DOHH2 (cell line): ENCODE measurements at regions not wholly inside any gene's neighbourhood (a gene's known extent, or its start where the extent isn't known, plus 50 kb on each side); places are given as distances from the start of the nearest gene placed in this dataset.

Source experiments
- CTCF ChIP-seq: fragments of 200-600 bp; sonication (generic); IDR thresholded peaks from one replicate; pipeline ENCODE4 v1.5.1; 2014; ENCODE audit warnings: antibody characterized with exemption, mild to moderate bottlenecking, low read depth, low read length; ENCODE audit not compliant: poor library complexity, severe bottlenecking
- EZH2phosphoT487 ChIP-seq: fragments of 200-600 bp; sonication (generic); IDR thresholded peaks from 2 replicates; pipeline ENCODE4 v1.6.1; 2017; ENCODE audit warnings: borderline replicate concordance, mild to moderate bottlenecking, antibody characterized with exemption, low read length, moderate library complexity, mixed read lengths

DNA sequence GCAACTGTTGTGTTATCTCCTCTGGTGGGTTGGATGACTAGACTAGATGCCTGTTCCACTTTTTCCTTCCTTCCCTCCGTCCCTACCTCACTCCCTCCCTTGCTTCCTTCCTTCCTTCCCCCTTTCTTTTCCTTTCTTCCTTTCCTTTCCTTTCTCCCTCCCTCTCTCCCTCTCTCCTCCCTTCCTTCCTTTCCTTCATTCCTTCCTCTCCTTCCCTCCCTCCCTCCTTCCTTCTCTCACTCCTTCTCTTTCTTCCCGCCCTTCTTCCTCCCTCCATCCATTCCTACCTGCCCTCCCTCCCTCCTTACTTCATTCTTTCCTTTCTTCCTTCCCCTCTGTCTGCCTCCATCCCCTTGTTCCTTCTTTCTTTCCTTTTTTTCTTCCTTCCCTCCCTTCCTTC is 1045.3 kb downstream of the OTOL1 start:
- TF ChIP-seq CTCF: no peak
- TF ChIP-seq EZH2phosphoT487: no peak
